ENCODE measurements at regions not wholly inside any gene's neighbourhood (a gene's known extent, or its start where the extent isn't known, plus 50 kb on each side); places are given as distances from the start of the nearest gene placed in this dataset.

- no peak for TF ChIP-seq CTCF (IDR thresholded peaks at IDR 0.05)
- TF ChIP-seq POLR2AphosphoS5 (IDR thresholded peaks at IDR 0.05; ENCODE audit: low read depth, low read length), result no peak
- TF ChIP-seq TCF7L2 (IDR thresholded peaks at IDR 0.05; ENCODE audit: low read depth, low read length), result no peak
Observed at GRCh38 chr12:91555436-91556415, 373.1 kb upstream of the DCN start.
